ENCODE measurements at regions not wholly inside any gene's neighbourhood (a gene's known extent, or its start where the extent isn't known, plus 50 kb on each side); places are given as distances from the start of the nearest gene placed in this dataset.

GRCh38 chr11:103650330-103650729 lies 386.1 kb upstream of the DDI1 start:
- no peak for TF ChIP-seq CTCF (conservative IDR thresholded peaks at IDR 0.05)
- no peak for TF ChIP-seq EZH2 (IDR thresholded peaks at IDR 0.05; ENCODE audit: low read depth)

All from PC-9 (cell line).